Activated CD4-positive, alpha-beta T cell treated with anti-CD3 and anti-CD28 coated beads, Interleukin-2, amount 10 ng/mL, durations not matched to agents 24 days and 14 days (primary cell): ENCODE measurements at regions not wholly inside any gene's neighbourhood (a gene's known extent, or its start where the extent isn't known, plus 50 kb on each side); places are given as distances from the start of the nearest gene placed in this dataset.
"Not testable (repeated sequence)": the region's sequence is repeated elsewhere in the genome, so short reads cannot be mapped to it uniquely, and the experiment has no call there.

Source experiments
- DNase-seq: peaks from one replicate; pipeline ENCODE4 v3.0.0; 2022
- H3K27ac Mint-ChIP-seq: one replicate; pipeline ENCODE4 v1.8.0; 2022; ENCODE audit warnings: mild to moderate bottlenecking, mixed read lengths
- H3K27me3 Mint-ChIP-seq: one replicate; pipeline ENCODE4 v1.8.0; 2022; ENCODE audit warnings: mixed read lengths
- H3K36me3 Mint-ChIP-seq: one replicate; pipeline ENCODE4 v1.8.0; 2022; ENCODE audit warnings: low read depth, mild to moderate bottlenecking, mixed read lengths
- H3K4me1 Mint-ChIP-seq: one replicate; pipeline ENCODE4 v1.8.0; 2021; ENCODE audit warnings: mixed read lengths
- H3K4me3 Mint-ChIP-seq: one replicate; pipeline ENCODE4 v1.8.0; 2022; ENCODE audit warnings: mild to moderate bottlenecking, moderate library complexity, mixed read lengths
- H3K9me3 Mint-ChIP-seq: one replicate; pipeline ENCODE4 v1.8.0; 2021; ENCODE audit warnings: mixed read lengths
- intact Hi-C: fragments of 100-400 bp; cut with micrococcal nuclease; formaldehyde crosslinking; loops from one replicate; pipeline ENCODE4 v1.15.1; 2023

GRCh38 chr2:132267498-132268283, 105.9 kb upstream of the ANKRD30BL start:
- DNase-seq = peak; percentile 76
- H3K4me3 Mint-ChIP-seq, H3K4me1 Mint-ChIP-seq, intact Hi-C loops, H3K27me3 Mint-ChIP-seq, H3K9me3 Mint-ChIP-seq, H3K27ac Mint-ChIP-seq, H3K36me3 Mint-ChIP-seq: not testable (repeated sequence)

- intact Hi-C loops, H3K4me1 Mint-ChIP-seq, H3K9me3 Mint-ChIP-seq, H3K27me3 Mint-ChIP-seq, H3K36me3 Mint-ChIP-seq, H3K4me3 Mint-ChIP-seq: not testable (repeated sequence)
- DNase-seq = peak; percentile 92
- peak overlapping the region; percentile 77 for H3K27ac Mint-ChIP-seq
Measured at GRCh38 chr2:132268284-132268976, 106.7 kb upstream of the ANKRD30BL start.

DNA sequence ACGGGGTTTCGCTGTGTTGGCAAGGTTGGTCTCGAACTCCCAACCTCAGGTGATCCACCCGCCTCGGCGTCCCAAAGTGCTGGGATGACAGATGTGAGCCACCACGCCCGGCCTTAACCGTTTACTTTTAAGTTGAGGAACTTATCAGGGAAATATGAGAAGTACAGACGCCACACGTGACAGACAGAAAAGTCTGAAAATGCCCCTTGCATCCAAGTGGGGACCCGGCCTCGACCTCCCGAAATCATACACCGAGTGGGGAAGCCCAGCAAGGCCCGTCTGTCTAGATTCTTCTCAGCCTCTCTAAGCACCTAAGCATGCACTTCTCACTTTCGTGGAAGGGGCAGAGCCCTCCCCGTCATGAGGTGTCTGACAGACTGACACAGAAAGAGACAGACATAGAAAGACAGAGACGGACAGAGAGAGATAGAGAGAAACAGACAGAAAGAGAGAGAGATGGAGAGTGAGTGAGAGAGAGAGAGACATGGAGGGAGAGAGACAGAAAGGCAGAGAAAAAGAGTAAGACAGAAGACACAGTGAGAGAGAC, 107.3 kb upstream of the ANKRD30BL start:
- peak overlapping the region; percentile 7 for H3K27ac Mint-ChIP-seq
- H3K4me3 Mint-ChIP-seq = no peak overlapping the region
- H3K4me1 Mint-ChIP-seq = peaks cover 4% of the 10 kb centered on the region
- DNase-seq = no peak
- no peaks in the 10 kb centered on the region for H3K36me3 Mint-ChIP-seq
- intact Hi-C loops = no loop called here
- H3K9me3 Mint-ChIP-seq = no peaks in the 10 kb centered on the region
- peaks cover 2% of the 10 kb centered on the region for H3K27me3 Mint-ChIP-seq

DNA sequence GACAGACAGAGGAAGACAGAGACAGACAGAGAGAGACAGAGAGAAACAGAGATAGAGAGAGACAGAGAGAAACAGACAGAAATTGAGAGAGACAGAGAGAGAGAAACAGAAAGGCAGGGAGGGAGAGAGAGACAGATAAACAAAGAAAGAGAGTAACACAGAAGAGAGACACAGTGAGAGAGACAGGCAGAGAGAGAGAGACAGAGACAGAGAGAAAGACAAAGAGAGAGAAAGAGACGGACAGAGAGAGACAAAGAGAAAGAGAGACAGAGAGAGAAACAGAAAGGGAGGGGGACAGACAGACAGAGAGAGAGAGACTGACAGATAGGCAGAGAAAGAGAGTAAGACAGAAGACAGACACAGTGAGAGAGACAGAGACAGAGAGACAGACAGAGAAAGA, 108.5 kb upstream of the ANKRD30BL start:
- no peak overlapping the region for H3K27ac Mint-ChIP-seq
- no peak for DNase-seq
- H3K4me3 Mint-ChIP-seq = no peak overlapping the region
- intact Hi-C loops = no loop called here
- H3K36me3 Mint-ChIP-seq = no peaks in the 10 kb centered on the region
- H3K27me3 Mint-ChIP-seq = no peaks in the 10 kb centered on the region
- H3K9me3 Mint-ChIP-seq = no peaks in the 10 kb centered on the region
- H3K4me1 Mint-ChIP-seq = peaks cover 2% of the 10 kb centered on the region

- peak; percentile 37 for DNase-seq
- Mint-ChIP-seq H3K4me1 (peaks cover 2% of the 10 kb centered on the region), H3K36me3 (no peaks in the 10 kb centered on the region)
Measured at GRCh38 chr2:132270981-132271546, 109.3 kb upstream of the ANKRD30BL start.

DNA sequence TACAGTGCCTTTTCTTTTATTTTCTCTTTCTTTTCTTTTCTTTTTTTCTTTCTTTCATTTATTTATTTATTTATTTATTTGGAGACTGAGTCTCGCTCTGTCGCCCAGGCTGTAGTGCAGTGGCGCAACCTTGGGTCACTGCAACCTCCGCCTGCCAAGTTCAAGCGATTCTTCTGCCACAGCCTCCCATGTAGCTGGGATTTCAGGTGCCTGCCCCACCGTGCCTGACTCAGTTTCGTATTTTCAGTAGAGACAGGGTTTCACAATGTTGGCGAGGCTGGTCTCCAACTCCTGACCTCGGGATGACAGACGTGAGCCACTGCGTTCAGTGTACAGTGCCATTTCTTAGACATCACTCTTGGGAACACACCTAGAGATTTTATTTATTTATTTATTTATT, 110.0 kb upstream of the ANKRD30BL start:
- H3K27ac Mint-ChIP-seq, H3K9me3 Mint-ChIP-seq, H3K36me3 Mint-ChIP-seq, H3K27me3 Mint-ChIP-seq, H3K4me1 Mint-ChIP-seq, H3K4me3 Mint-ChIP-seq, intact Hi-C loops: not testable (repeated sequence)
- DNase-seq = peak; percentile 45

More at GRCh38 chr2:132270981-132271546, 109.3 kb upstream of the ANKRD30BL start:
- intact Hi-C loops = no loop called here
- H3K9me3 Mint-ChIP-seq = no peaks in the 10 kb centered on the region
- H3K27ac Mint-ChIP-seq = no peak overlapping the region
- H3K4me3 Mint-ChIP-seq = no peak overlapping the region
- H3K27me3 Mint-ChIP-seq = no peaks in the 10 kb centered on the region

DNA sequence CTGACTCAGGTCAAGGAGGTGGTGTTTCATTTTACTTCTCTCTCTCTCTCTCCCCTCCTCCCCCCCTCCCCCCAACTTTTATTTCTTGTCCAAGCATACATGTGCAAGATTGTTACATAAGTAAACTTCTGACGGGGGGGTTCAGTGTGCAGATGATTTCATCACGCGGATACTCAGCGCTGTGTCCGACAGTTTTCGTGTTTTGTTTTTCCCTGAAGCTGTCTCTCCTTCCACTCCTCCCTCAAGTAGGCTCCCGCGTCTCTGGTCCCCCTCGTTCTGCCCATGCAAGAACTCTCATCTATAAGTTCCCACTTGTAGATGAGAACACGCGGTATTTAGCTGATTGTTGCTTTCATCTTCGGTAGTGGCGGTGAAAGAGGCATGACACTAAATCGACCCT, 111.0 kb upstream of the ANKRD30BL start:
- Mint-ChIP-seq H3K9me3 (peaks cover under 1% of the 10 kb centered on the region), H3K36me3 (no peaks in the 10 kb centered on the region), H3K4me1 (peaks cover 2% of the 10 kb centered on the region), H3K4me3 (no peak overlapping the region), H3K27me3 (no peaks in the 10 kb centered on the region), H3K27ac (no peak overlapping the region)
- DNase-seq = no peak
- intact Hi-C loops = no loop called here

DNA sequence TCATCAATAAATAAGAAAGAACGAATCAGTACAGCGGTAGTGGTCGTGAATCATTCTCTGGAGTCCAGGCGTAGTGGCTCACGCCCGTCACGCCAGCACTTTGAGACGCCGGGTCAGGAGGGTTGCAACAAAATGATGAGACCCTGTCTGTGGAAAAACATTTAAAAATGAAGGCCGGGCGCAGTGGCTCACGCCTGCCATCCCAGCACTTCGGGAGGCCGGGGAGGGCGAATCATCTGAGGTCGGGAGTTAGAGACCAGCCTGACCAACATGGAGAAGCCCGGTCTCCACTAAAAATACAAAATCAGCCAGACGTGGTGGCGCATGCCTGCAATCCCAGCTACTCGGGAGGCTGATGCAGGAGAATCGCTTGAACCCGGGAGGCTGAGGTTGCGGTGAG, 111.8 kb upstream of the ANKRD30BL start:
- H3K27ac Mint-ChIP-seq, intact Hi-C loops, H3K27me3 Mint-ChIP-seq, H3K9me3 Mint-ChIP-seq, DNase-seq, H3K36me3 Mint-ChIP-seq, H3K4me1 Mint-ChIP-seq, H3K4me3 Mint-ChIP-seq: not testable (repeated sequence)

GRCh38 chr2:132274000-132274399, 112.2 kb upstream of the ANKRD30BL start:
- intact Hi-C loops = no loop called here
- no peak overlapping the region for H3K27ac Mint-ChIP-seq
- no peak overlapping the region for H3K4me3 Mint-ChIP-seq
- peaks cover 4% of the 10 kb centered on the region for H3K9me3 Mint-ChIP-seq
- H3K36me3 Mint-ChIP-seq = no peaks in the 10 kb centered on the region
- H3K4me1 Mint-ChIP-seq = no peaks in the 10 kb centered on the region
- H3K27me3 Mint-ChIP-seq = no peaks in the 10 kb centered on the region
- DNase-seq = no peak

DNA sequence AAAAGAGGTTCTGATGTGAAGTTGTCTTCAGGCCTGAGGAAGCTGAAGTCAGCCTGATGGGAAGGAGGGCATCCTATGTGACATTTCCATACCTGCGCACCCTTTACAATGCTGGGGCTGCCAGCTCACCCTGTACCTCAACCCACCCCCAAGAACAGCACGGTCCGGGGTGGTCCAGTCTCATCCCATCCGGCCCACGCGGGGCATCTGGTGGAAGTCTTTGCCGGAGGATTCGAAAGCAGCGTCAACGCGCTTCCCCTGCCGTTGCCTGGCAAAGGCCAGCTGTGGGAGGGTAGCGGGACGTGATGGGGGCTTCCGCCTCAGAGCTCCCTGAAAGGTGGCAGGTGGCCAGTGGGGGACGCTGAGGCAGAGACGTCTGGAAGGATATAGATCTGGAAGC, 113.6 kb upstream of the ANKRD30BL start:
- Mint-ChIP-seq H3K27ac (no peak overlapping the region), H3K9me3 (peaks cover 4% of the 10 kb centered on the region), H3K4me3 (no peak overlapping the region), H3K4me1 (no peaks in the 10 kb centered on the region), H3K36me3 (no peaks in the 10 kb centered on the region), H3K27me3 (no peaks in the 10 kb centered on the region)
- intact Hi-C loops = no loop called here
- DNase-seq = no peak

- DNase-seq = no peak
- no peaks in the 10 kb centered on the region for H3K4me1 Mint-ChIP-seq
- intact Hi-C loops = no loop called here
- H3K27ac Mint-ChIP-seq = no peak overlapping the region
- no peaks in the 10 kb centered on the region for H3K27me3 Mint-ChIP-seq
- no peak overlapping the region for H3K4me3 Mint-ChIP-seq
- H3K9me3 Mint-ChIP-seq = peaks cover 4% of the 10 kb centered on the region
- H3K36me3 Mint-ChIP-seq = no peaks in the 10 kb centered on the region
Measured at GRCh38 chr2:132276571-132276981, 114.8 kb upstream of the ANKRD30BL start.

GRCh38 chr2:132278267-132278666, 116.5 kb upstream of the ANKRD30BL start:
- no peaks in the 10 kb centered on the region for H3K27me3 Mint-ChIP-seq
- H3K36me3 Mint-ChIP-seq = no peaks in the 10 kb centered on the region
- peaks cover 4% of the 10 kb centered on the region for H3K9me3 Mint-ChIP-seq
- H3K27ac Mint-ChIP-seq = no peak overlapping the region
- intact Hi-C loops = no loop called here
- H3K4me1 Mint-ChIP-seq = no peaks in the 10 kb centered on the region
- no peak for DNase-seq
- no peak overlapping the region for H3K4me3 Mint-ChIP-seq

DNA sequence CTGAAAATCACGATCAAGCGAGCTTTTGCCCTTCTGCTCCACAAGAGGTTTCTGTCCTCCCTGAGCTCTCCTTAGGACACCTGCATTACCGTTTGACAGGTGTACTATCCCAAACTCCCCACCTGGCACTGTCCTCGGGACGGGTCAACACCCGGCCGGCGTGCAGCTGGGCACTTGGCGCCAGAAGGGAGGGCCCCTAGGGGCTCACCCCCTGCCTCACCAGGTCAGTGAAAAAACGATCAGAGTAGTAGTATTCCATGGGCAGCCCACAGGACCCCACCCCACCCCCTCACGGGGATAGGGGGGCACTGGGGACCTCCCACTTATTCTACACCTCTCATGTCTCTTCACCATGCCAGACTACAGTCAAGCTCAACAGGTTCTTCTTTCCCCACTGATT, 117.6 kb upstream of the ANKRD30BL start:
- no peak overlapping the region for H3K4me3 Mint-ChIP-seq
- no peaks in the 10 kb centered on the region for H3K27me3 Mint-ChIP-seq
- H3K9me3 Mint-ChIP-seq = peaks cover 4% of the 10 kb centered on the region
- H3K4me1 Mint-ChIP-seq = no peaks in the 10 kb centered on the region
- H3K36me3 Mint-ChIP-seq = no peaks in the 10 kb centered on the region
- intact Hi-C loops = no loop called here
- no peak overlapping the region for H3K27ac Mint-ChIP-seq
- DNase-seq = peak; percentile 38

GRCh38 chr2:132279930-132280615, 118.3 kb upstream of the ANKRD30BL start:
- no peaks in the 10 kb centered on the region for H3K4me1 Mint-ChIP-seq
- no peak overlapping the region for H3K27ac Mint-ChIP-seq
- H3K27me3 Mint-ChIP-seq = no peaks in the 10 kb centered on the region
- H3K4me3 Mint-ChIP-seq = no peak overlapping the region
- no peaks in the 10 kb centered on the region for H3K36me3 Mint-ChIP-seq
- H3K9me3 Mint-ChIP-seq = peaks cover 4% of the 10 kb centered on the region
- no peak for DNase-seq
- intact Hi-C loops = no loop called here
